DMS53 (cell line): ENCODE measurements at regions not wholly inside any gene's neighbourhood (a gene's known extent, or its start where the extent isn't known, plus 50 kb on each side); places are given as distances from the start of the nearest gene placed in this dataset.
A peak's percentile ranks its signal among the peaks of the same experiment; 100 is the strongest.
"Not testable (repeated sequence)": the region's sequence is repeated elsewhere in the genome, so short reads cannot be mapped to it uniquely, and the experiment has no call there.

ENCODE experiments used
- DNase-seq: peaks from one replicate; lab custom pipeline; 2025; lab: John Stamatoyannopoulos, UW

DNA sequence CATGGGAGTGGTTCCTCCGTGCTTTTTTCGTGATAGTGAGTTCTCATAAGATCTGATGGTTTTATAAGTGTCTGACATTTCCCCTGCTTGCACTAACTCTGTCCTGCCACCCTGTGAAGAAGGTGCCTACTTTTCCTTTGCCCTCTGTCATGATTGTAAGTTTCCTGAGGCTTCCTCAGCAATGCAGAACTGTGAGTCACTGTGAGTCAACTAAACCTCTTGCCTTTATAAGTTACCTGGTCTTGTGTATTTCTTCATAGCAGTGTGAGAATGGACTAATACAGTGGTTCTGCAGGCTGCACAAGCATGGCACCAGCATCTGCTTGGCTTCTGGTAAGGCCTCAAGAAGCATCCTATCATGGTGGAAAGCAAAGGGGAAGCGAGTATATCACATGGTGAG lies 1144.6 kb downstream of the SORCS3 start:
- DNase-seq = no peak

- DNase-seq = no peak
These were observed 1142.9 kb downstream of the SORCS3 start for GRCh38 chr10:105783936-105784483.

- no peak for DNase-seq
These were observed 1133.8 kb downstream of the SORCS3 start for GRCh38 chr10:105774881-105775280.

DNA sequence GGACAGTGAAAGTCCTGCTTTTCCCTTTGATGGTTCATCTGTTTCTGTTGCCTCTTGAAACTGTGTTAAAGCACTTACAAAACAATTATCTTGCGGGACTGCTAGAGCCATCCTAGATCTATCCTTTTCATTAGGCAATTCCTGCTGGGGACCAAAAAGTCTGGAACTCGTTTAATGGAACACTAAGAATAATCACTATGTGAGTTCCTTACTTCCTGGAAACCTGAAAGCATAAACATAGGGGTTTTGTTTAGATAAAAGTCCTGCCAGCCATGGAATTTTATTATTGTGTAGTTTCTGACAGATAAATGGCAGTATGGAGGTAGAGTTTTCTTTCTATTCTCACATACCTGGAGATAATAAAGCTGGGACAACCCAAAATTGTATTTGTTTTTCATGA lies 1133.3 kb downstream of the SORCS3 start:
- DNase-seq = no peak

DNA sequence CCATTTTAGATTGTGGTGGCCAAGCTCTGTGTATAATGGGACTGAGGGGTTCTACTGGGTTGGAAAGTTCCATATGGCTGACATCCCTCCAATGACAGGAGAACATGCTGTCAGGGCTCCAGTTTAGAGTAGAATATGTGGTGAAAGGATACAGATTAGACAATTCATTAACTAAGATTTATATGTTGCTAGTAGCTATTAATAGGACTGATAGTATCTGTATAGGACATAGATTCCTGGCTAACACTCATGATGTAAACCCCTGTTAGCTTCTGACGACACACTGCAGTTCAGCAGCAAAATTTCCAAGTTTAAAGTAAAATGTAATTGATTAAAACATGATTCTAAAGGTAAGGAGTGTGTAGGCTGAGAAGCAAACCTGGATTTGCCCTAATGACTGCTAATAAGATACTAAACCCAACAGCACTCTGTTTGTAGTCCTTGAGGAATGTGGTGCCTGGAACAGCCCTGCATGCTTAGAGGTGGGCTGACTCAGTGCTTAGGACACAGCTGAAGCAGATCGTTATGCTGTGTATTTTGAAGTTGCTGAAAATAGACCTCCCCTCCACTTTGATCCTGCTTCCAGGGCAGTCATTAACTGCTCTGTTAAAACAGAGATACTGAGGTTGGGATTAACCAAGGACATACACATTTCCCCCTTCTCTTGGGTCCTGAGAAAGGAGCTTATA lies 1129.6 kb downstream of the SORCS3 start:
- no peak for DNase-seq

DNA sequence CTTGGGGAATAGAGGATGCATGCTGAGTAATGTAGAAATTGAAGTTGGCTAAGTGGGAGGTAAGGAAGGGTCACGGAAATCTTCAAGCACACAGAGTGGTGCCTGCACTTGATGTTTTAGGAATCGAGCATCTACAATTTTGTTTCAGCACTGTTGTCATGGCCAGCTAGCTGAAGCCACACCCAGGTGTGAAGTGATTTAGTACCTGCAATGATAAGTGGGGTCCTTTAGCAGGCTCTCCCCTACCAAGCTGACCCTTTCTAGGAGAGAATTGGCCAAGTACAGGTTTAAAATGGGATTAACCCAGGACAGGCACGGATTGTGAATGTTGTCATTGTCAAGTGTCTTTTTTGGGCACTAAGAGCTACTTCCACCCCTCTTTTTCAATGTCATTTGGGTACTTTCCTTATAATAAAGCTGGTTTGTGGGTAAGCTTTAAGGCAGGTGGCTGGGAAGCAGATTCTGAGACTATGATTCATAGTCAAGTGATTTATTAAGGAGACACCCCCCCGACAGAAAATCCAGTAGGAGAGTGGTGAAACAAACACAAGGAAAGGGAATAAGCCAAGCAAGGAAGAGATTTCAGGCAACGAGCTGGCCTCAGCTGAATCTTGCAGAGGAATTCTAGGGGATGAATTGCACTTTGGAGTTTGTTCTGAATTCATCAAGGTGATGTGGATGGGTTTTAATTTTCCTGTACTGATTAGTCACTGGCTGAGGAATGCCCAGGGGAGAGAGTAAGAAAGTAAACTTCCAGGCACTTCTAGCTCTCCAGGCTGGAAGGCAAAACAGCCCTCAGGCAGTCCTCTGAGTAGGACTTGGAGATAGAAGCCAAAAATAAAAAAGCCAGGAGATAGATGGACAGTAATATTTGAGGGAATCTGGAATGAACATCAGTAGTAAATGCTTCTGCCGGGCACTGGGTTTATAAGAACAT lies 1128.4 kb downstream of the SORCS3 start:
- DNase-seq = no peak

- DNase-seq = no peak
These were observed 1122.5 kb downstream of the SORCS3 start for GRCh38 chr10:105763611-105764010.

- DNase-seq = no peak
These were observed 1120.6 kb downstream of the SORCS3 start for GRCh38 chr10:105761576-105762260.

DNA sequence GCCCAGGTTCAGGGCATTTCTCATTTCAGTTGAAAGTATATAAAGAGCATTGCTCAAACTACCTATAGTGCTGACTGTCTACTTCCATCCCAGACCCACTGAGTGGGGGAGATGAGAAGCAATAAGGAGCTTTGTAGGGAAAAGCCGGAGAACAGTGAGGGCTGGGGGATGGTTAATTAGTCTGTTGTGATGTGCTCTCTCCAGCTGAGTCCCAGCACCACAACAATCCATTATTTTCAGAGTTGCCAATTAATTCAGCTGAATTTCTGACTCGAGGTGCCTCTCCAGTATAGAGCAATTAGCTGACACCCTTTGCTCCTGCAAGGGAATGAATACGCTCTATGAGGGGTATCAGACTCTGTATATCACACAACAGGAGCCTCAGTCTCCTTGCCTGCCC lies 1118.6 kb downstream of the SORCS3 start:
- no peak for DNase-seq

DNA sequence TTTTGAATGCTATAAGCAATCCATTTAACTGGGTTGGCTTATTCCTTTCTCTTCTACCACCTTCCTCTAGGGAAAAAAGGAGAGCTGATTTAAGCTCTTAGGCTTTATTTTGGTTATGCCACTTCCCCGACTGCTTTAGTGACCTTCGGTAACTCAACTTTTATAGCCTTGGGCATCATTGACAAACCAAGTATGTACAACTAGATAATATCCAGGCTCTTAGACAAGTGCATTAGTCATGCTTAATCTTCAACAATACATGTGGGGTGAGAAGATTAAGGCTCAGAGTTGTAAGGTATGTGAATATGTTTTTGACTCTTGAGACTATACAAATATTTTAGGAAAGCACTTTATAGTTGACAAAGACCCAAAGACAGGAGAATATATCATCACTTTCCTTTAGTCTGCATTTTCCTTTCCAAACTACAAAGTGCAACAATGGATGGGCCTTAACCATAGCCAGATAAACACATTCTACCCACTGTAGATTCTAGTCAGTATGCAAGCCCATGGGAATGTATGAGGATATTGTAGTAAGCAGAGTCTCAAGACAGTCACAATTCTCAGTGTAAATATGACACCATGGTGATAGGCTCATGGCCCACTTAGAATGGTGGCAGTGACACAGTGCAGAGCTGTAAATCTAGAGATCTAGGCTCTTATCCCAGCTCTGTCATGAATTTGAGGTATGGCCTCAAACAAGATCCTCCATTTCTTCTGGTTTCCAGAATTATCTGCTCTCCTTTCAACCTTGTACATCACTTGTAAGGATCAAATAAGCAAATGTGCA lies 1117.3 kb downstream of the SORCS3 start:
- DNase-seq = no peak

DNA sequence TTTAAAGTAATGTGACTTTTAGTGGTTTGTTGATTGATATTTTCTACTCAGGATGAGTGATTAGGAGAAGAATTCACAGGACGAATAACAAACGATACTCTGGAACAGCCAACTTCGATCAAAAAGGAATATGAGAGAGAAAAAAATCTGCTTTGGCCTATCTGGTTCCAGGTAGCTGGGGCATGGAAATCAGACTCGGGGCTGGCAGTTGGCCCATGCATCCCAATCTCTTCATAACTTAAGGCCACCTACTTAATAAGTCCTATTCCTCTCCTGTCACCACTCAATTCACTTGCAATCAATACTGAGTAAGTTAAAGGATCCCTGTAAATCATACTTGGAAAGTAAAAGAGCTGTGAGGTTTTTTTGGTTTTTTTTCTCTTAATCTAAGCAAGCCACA lies 1116.2 kb downstream of the SORCS3 start:
- DNase-seq = no peak

DNA sequence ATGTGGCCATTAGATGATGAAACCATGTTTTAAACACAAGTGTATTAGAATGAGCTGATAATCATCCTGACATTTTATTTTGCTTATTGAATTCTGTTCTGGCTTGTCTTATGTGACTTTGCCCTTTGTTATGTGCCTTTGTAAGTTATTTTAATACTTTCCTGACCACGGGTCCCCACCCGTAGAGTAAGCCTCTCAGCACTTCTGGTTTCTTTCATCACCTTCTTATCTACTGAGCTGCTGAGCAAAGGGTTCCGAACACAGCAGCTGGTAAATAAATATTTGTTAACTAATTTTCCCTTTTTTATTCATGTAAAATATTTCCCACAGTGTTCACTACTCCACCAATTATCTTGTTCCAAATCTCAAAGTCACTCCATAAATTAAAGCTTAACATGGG lies 1115.3 kb downstream of the SORCS3 start:
- DNase-seq = no peak

DNA sequence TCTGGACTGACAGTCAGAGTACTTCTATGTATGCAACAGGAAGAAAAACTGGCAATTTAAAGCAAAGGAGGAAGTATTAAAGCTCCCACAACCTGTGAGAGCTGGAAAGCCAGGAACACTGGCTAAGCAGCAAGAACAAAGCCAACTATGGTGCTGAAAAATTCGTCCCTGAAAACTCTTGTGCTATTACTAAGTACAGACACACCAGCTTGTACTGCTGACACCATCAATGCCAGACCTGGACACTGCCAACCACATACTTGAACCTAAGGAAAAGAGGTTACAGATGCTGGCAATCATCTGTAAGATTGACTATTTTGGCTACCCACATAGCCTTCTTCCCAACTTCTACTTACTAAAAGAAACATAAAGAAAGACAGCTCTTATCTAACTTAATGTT lies 1110.6 kb downstream of the SORCS3 start:
- DNase-seq = no peak

DNA sequence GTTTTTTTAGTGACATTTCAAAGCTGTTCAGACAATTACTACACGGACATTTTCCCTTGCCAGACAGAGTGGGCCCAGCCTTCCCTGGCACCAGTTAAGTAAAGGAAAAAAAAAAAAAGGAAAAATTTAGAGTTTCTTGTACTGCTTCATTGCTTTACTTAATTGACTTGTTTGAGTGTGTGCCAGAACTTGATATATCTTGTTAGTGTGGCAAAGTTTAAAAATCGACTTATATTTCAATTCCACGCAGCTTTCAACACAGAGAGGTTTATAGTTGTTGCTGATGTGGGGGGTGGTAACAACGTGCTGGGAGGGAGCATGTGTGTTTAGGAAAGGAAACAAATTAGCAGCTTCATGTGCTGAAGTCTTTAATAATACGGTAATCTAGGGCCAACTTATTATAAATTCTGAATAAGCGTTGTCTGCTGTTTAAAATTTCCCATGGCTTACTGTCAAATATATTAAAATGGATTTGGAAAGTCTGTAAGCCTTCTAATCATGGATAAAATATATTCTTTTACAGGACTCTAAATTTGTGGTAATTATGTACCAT lies 1104.6 kb downstream of the SORCS3 start:
- DNase-seq = no peak

DNA sequence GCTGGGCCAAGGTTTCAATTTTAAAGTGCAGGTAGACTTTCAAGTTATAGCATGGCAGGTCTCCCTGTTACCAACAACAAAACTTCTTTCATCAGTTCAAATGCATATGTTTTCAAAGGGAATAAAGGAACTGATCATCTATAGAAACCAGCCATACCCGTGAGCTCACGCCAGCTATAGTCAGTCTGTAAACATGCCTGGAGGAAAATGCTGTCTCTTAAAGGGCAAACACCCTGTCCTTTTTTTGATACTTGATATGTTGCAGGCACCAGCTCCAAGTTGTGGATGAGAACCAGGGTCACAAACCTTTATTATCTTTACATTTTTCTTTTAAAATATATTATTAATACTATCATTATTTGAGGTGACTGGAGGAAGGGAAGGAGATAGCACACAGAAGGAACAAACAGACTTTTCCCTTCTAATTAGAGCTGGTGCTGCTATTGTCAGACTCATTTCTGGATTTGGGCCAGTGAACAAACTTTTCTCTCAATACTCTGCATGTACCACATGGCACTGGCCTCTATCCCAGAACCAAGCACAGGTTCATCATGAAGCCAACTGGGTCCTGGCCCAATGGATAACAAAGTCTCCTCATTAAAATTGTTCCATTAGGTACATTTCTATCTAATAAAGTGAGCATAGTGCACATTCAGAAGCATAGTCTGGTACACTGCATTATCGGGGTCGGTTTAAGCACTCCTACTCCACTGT lies 1102.4 kb downstream of the SORCS3 start:
- no peak for DNase-seq

GRCh38 chr10:105742923-105743322 lies 1101.8 kb downstream of the SORCS3 start:
- no peak for DNase-seq

DNA sequence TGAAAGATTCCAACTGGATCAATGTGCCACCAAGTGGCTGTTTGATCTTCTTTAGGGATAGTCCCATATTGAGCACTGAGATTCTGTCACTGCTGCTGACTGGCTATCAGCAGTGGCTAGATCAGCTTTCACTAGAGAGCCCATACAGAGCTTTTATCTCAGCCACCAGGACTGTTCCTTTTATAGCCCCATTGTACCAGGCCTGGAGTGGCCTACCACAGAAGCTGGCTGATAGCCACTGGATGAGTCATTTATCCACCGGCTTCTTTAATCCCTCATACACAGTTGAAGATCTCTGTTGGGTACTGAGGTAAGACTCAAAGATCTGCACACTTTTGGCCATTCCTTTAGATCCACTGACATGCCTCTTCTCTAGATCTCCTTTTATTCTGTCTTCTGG lies 1101.1 kb downstream of the SORCS3 start:
- DNase-seq = peak; percentile 9

DNA sequence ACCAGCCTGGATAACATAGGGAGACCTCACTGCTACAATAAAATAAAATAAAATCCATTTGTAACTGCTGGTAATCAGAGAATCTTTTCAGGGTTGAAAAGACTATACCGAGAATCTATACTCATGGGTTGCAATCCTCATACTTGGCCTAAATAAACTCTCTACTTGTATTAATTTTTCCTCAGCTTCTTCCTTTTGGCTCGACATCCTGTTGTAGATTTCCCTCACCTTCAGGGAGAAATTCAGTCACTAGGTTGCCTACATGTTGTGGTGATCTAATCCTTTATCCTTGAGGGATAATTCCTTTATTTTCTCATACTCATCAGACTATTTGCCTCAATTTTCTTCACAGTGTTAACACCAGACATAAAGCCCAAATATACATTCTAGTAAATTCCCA lies 1093.4 kb downstream of the SORCS3 start:
- no peak for DNase-seq

- DNase-seq = no peak
These were observed 1092.8 kb downstream of the SORCS3 start for GRCh38 chr10:105733924-105734323.

GRCh38 chr10:105729428-105729827 lies 1088.3 kb downstream of the SORCS3 start:
- DNase-seq = no peak

GRCh38 chr10:105727586-105727985 lies 1086.5 kb downstream of the SORCS3 start:
- not testable (repeated sequence) for DNase-seq
